ENCODE measurements at regions not wholly inside any gene's neighbourhood (a gene's known extent, or its start where the extent isn't known, plus 50 kb on each side); places are given as distances from the start of the nearest gene placed in this dataset.

- Histone ChIP-seq H3K9ac (no peak overlapping the region), H4K20me1 (ENCODE audit: insufficient read depth) (no peaks in the 10 kb centered on the region), H3K36me3 (ENCODE audit: insufficient read depth) (no peaks in the 10 kb centered on the region), H3K4me2 (no peak overlapping the region), H2AFZ (ENCODE audit: low read depth) (no peak overlapping the region), H3K4me3 (IDR thresholded peaks at IDR 0.05; ENCODE audit: insufficient read depth, low read depth, low read length) (no peak overlapping the region), H3K27me3 (ENCODE audit: insufficient read depth, low read depth) (no peaks in the 10 kb centered on the region), H3K27ac (no peak overlapping the region), H3K79me2 (ENCODE audit: insufficient read depth, low read depth) (no peaks in the 10 kb centered on the region), H3K4me1 (ENCODE audit: low read depth, poor library complexity, severe bottlenecking) (no peaks in the 10 kb centered on the region)
- no peak for TF ChIP-seq CTCF (conservative IDR thresholded peaks at IDR 0.05; ENCODE audit: low read depth, low read length)
Measured at GRCh38 chrX:39869846-39870601, 227.7 kb downstream of the BCOR start.

- Histone ChIP-seq H3K27ac (no peak overlapping the region), H3K27me3 (ENCODE audit: insufficient read depth, low read depth) (no peaks in the 10 kb centered on the region), H3K36me3 (ENCODE audit: insufficient read depth) (no peaks in the 10 kb centered on the region), H3K9ac (no peak overlapping the region), H3K79me2 (ENCODE audit: insufficient read depth, low read depth) (no peaks in the 10 kb centered on the region), H4K20me1 (ENCODE audit: insufficient read depth) (no peaks in the 10 kb centered on the region), H3K4me1 (ENCODE audit: low read depth, poor library complexity, severe bottlenecking) (no peaks in the 10 kb centered on the region), H3K4me3 (IDR thresholded peaks at IDR 0.05; ENCODE audit: insufficient read depth, low read depth, low read length) (no peak overlapping the region), H2AFZ (ENCODE audit: low read depth) (no peak overlapping the region), H3K4me2 (no peak overlapping the region)
- no peak for TF ChIP-seq CTCF (conservative IDR thresholded peaks at IDR 0.05; ENCODE audit: low read depth, low read length)
Measured at GRCh38 chrX:39871648-39872047, 226.1 kb downstream of the BCOR start.

- H3K27me3 ChIP-seq (ENCODE audit: insufficient read depth, low read depth): no peaks in the 10 kb centered on the region
Measured at GRCh38 chrX:39873117-39873516, 224.6 kb downstream of the BCOR start.

GRCh38 chrX:39874202-39874816 lies 223.4 kb downstream of the BCOR start:
- TF ChIP-seq CTCF (conservative IDR thresholded peaks at IDR 0.05; ENCODE audit: low read depth, low read length): no peak
- Histone ChIP-seq H3K79me2 (ENCODE audit: insufficient read depth, low read depth) (no peaks in the 10 kb centered on the region), H3K9ac (no peak overlapping the region), H3K4me1 (ENCODE audit: low read depth, poor library complexity, severe bottlenecking) (no peaks in the 10 kb centered on the region), H4K20me1 (ENCODE audit: insufficient read depth) (no peaks in the 10 kb centered on the region), H3K4me3 (IDR thresholded peaks at IDR 0.05; ENCODE audit: insufficient read depth, low read depth, low read length) (no peak overlapping the region), H3K27me3 (ENCODE audit: insufficient read depth, low read depth) (no peaks in the 10 kb centered on the region), H3K27ac (no peak overlapping the region), H2AFZ (ENCODE audit: low read depth) (no peak overlapping the region), H3K36me3 (ENCODE audit: insufficient read depth) (no peaks in the 10 kb centered on the region), H3K4me2 (no peak overlapping the region)

More at GRCh38 chrX:39873117-39873516, 224.6 kb downstream of the BCOR start:
- Histone ChIP-seq H4K20me1 (ENCODE audit: insufficient read depth) (no peaks in the 10 kb centered on the region), H3K27ac (no peak overlapping the region), H3K4me2 (no peak overlapping the region), H3K4me1 (ENCODE audit: low read depth, poor library complexity, severe bottlenecking) (no peaks in the 10 kb centered on the region), H3K79me2 (ENCODE audit: insufficient read depth, low read depth) (no peaks in the 10 kb centered on the region), H3K9ac (no peak overlapping the region), H2AFZ (ENCODE audit: low read depth) (no peak overlapping the region), H3K36me3 (ENCODE audit: insufficient read depth) (no peaks in the 10 kb centered on the region), H3K4me3 (IDR thresholded peaks at IDR 0.05; ENCODE audit: insufficient read depth, low read depth, low read length) (no peak overlapping the region)
- no peak for TF ChIP-seq CTCF (conservative IDR thresholded peaks at IDR 0.05; ENCODE audit: low read depth, low read length)
